ENCODE measurements at regions not wholly inside any gene's neighbourhood (a gene's known extent, or its start where the extent isn't known, plus 50 kb on each side); places are given as distances from the start of the nearest gene placed in this dataset.
A peak's percentile ranks its signal among the peaks of the same experiment; 100 is the strongest.

DNA sequence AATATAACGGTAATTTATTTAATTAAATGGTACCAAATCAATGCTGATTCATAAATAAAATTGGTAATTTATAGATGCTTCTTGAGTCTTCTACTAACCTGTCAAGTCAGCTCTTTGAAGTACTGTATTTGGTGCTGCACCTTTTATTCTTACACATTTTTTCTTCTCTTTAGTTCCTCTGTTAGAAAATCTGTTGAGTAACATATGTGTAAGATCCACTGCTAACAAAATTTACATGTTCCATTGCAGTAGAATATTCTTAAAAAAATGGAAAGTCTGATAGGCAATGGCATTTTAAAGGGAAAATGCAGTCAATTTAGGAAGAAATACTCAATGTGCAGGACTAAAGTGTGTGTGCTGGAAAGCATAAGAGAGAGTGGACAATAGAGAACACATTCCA, 936.6 kb downstream of the ZPLD1 start:
- no peak for DNase-seq

DNA sequence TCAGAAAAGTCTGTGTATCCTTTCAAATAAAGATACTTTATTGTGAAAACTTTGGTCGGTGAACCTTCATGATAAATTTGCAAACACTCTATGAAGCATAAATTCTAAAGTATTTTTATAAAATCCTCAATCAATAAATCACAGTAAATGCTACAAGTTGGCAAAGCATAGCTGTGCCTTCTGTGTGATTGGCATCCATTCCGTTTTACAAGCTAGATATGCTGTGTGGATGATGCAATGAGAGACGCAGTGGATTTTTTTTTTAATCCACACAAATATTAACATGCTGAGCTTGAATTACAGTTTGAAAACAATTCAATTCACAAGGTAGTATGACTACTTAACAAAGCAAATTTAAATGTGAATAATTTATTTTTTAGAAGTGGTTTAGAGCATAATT, 937.2 kb downstream of the ZPLD1 start:
- no peak for DNase-seq

DNA sequence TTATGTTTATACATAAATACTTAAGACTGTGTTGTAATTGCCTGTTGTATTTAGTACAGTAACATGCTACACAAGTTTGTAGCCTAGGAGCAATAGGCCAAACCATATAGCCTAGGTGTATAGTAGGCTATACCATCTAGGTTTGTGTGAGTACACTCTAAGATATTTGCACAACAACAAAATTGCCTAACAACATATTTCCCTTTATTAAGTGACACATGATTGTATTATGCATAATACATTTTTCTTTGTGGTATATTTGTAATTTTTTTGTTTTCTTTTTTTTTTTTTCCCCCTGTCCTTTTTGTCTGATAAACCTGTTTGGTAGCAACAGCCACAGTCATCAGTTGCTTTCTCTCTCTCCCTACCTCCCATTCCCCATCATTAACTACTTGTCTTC, 945.6 kb downstream of the ZPLD1 start:
- DNase-seq = no peak

DNA sequence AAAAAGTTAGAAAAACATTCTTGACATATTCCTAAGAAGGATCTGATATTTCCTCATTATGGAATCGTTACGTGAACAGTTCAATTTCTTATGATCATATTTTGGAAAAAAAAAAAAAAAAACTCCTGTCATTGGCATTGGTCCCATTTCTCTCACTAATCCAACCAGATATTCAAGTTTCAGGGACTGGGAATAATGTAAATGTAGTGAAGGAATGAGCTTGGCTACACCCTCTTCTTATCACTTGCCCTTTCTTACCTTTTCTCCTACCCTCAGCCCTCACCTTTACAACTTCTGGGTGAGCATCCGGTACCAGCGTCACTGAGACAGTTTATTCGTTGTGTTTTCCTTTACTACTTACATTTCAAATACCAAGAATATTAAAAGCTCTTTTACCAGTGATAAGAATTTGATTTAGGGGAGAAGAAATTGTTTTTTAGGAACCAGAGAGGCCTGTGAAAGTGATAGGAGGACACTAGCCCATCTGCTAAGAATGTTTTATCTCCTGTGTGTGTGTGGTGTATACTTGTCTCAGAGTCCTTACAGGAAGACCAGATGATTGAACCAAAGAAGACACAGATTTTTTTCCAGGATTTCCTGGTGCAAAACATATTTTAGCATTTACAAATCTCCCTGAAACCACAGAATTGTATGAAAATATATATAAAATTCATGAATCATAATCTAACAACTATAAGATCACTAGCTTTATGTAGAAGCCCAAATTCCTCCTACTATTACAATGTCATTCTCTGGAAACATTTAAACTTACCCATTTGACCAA, 946.7 kb downstream of the ZPLD1 start:
- no peak for DNase-seq

DNA sequence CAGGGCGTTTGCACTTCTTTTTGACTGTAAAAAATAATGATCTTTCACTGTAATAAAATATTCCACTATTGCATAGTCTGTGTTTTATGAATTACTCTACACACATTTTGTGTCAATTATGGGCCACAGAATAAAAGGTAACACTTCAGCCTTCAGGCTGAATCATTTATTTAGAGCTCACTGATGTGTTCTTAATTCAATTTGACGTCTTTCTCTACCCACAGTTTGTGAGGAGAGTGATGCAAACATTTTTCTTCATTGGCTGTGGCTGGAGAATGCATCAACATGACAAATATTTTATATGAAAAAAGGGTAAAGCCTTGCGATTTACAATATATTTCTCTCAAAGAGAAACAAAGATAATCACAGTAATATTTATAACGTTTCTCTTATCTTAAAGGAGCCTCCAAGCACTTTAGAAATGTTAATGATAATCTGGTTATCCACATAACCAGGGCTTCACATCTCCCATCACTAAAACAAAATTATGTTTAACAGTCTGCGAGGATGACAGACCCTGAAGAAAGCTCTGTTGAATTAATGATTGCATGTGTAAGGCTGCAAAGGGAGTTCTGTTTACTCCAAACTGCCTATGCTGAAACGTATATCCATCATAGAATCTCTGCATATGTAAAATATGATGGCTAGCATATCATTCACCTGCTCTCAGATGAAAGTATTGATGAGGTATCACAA, 951.3 kb downstream of the ZPLD1 start:
- no peak for DNase-seq

DNA sequence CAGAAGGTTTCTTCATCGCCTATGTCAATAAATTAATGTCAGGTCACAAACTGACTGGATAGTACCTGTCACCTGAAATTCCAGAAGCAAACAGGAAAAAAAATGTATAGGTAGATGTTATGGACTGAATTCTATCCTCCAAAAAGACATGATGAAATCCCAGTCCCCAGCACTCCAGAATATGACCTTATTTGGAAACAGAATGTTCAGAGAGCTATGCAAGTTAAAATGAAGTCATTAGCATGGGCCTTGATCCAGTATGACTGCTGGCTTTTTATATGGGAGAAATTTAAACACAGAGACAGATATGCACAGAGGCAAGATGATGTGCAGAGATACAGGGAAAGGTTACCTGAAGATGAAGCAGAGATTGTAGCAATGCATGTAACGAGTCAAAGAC, 953.4 kb downstream of the ZPLD1 start:
- DNase-seq = no peak

DNA sequence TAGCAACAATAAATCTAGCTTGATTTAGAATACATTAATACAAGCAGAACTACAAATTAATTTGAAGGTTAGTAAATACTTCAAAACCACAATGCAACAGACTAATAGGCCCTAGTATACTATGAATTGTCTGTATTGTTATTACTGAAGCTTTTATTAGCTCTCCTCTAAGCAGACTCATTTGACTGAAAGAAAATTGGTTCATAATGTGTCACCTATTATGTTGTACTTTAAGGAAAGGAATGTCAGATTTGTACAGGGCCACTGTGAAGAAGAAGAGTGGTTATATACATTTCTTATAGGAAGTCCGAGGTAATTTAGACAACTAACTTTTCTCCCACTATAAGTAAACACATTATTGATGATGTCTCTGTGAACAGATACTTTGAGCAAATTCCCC, 954.5 kb downstream of the ZPLD1 start:
- DNase-seq = no peak

DNA sequence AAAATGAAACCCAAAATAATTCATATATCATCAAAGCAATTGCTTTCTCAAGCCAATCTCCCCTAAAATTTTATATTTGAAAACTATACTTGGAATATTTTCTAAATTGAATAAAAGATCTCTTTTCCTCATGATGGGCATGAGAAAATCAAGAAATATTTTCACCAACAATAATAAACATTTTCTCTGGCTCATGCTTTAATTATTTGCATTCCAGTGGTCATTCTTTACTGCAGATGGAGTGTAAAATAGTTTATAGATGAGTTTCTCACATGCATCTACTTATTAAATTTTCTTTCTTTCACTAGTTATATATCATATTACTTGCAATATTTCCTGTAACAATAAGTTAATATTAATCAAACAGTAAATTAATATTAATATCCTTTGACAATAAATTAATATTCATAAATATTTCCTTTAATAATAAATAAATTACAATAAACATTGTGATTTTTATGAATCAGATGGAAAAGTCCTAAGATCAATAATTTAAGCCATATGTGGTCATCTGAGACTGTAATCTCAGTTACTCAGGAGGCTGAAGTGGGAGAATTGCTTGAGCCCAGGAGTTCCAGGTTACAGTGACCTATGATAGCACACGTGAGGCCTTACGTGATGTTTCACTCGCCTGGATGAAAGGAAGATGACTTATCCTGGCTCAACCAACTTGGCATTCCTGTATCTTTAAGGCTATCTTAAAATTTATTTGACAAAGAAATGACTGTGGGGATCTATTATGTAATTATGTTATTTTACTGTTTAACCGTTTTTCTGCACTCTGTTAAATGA, 958.8 kb downstream of the ZPLD1 start:
- no peak for DNase-seq

DNA sequence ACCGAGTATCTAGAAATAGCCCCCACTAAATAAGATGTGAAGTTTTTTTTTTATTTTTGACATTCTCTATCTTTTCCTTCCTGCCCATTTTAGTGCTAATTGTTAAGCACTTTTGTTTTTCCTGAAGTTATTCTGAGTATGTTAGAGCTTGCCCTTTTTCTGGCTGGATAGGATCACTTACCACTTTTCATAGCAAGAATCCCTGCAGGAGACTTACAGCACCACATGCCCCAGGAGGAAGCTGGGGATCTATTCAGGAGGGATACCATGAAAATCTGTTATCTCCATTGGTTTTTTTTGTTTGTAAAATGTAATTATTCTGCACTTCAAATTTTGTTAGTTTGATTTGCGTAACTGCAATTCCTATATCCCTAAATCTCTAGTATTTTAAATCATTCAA, 968.4 kb downstream of the ZPLD1 start:
- DNase-seq = no peak

DNA sequence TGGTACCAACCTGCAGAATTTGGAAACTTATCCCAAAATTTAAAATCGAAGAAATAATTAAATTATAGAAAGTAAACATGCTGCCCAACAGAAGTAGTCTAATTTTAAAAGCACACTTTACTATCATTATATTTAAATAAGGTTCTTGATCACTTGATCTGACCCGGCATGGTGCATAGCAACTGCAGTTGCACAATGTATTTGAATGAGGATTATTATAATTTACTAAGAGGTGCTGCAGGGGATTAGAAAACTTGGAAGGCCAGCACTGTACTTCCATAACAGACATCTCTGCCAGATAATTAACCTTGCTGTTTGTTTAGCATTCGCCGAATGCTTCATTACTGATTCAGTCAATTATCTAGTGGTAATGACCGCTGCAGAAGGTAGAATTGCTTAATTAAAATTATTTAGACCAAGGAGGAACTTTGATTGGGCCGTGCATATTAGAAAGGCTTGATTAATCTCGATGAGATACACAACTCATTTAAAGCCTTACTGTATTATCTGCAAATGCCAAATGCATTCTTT, 971.6 kb downstream of the ZPLD1 start:
- DNase-seq = no peak

DNA sequence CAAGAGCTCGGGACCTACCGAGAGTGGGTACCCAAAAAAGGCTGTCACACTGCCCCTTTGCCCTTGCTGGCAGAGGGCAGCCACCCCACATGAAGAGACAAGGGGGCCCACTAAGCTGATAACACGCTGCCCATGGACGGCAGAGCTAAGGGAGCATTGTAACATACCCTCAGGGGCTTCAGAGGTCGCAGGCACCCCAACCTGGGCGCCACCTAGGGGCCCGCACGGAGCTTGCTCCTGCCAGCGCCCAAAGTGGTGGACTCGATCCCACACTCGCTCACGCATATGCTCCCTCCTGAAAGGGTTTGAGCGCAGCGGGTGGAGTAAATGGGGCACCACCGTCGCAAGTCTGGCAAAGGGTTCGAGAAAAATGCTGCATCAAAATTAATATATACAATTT, 975.4 kb downstream of the ZPLD1 start:
- DNase-seq = no peak

DNA sequence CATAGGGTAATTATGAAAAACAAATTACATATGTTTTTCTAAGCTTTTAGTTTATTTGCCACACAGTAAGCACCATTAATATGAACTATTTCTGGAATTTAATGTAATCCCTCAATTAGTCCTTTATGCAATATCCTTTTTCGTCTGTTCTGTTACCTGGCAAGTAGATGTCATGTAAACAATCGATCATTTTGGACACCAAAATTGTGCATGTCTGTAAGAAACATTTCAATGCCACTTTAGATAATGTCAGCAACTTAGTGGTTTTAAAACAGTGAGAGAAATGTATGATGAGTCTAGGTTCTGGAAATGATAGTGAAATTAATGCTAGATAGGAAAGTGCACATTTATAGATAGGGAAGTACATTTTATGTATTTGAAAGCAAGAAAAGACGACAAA, 986.6 kb downstream of the ZPLD1 start:
- no peak for DNase-seq

DNA sequence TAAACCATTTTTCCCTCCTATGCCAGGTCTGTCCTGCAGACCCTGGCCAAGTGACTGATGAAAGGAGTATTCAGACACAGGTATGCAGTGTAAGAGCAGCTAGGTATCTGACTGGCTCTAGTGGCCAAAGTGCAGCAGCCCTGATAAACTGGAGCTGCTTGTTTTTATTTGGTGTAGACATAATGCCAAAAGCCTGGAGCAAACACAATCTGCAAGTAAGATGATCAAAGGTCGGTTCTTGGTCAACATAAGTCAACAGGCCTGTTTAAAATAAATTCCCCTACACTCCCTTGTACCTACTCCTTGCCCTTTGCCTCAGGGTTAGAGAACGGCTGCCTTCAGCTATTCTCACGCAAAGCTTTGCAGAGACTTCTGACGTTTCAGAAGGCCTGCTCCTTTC, 1003.1 kb downstream of the ZPLD1 start:
- DNase-seq = no peak

DNA sequence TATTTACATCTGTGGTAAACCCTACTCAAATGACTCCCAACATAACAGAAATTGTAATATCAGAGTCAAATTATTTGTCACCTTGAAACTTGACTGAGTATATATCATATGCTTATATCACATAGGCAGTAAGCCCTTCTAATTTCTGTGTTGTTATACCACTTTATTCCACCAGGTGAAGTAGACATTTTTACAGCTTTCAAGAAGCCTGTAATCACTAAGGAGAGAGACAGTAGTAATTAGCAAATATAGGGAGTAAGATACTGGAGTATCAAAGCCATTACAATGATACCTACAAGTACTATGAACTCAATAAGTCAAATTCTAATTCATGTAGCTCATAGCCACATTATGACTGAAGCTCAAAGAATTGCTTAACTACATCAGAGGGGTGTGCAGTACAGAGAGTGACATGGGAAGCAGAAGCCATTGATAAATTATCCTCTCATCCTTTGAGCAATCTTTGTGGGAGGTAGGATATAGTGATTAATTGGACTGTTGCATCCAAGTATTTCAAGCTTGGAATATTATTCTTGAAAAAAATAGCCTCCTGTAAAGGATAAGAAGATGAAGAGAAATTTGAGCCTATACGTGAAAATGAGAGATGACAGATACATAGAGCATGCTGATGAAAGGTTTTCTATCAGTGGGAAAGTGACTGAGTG, 1005.9 kb downstream of the ZPLD1 start:
- DNase-seq = no peak

DNA sequence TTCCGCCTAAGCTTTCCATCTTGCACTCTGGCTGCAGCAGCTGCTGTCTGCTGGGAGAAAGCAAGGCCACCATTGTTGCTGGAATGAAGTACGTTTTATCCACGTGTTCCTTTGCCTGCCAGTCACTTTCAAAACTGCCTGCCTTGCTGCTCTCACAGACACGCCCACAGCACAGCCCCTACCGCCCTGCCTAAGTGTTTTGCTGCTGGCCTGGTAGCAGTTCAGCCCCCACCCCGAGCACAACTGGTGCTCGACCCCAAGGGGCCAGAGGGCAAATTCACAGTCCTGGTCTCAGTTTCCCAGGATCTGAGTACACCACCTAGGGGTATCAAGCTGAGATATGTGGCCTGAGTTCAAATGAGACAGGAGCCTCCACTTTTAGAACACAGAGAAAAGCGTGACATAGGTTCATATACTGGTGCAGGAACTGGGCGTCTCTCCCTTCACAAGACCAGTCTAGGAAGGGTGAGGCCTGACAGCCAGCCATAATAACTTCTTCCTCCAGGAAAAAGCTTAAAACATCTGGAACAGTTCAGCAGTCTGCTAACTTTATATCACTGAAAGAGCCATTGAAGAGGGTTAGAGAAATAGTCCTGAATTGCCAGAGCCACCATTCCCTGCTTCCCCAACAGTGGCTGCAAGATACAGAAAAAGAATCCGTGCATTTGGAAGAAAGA, 1012.3 kb downstream of the ZPLD1 start:
- peak; percentile 23 for DNase-seq

DNA sequence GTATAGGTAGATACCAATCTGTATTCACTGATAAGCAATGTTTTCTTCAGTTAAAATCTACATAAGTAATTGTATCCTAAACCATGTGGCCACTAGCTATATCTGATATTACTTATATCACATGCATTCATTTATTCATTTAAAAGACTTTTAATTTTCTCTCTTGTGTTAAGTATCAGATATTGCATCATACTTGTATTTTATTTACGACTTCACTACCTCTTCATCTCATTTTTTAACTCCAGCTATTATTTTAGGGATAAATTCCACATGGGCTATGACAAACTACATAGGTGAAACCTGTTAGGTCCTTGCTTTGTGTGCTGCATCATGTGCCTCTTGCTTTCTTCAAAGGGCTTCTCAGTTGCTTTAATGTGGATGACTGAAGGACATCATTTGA, 1018.3 kb downstream of the ZPLD1 start:
- no peak for DNase-seq

DNA sequence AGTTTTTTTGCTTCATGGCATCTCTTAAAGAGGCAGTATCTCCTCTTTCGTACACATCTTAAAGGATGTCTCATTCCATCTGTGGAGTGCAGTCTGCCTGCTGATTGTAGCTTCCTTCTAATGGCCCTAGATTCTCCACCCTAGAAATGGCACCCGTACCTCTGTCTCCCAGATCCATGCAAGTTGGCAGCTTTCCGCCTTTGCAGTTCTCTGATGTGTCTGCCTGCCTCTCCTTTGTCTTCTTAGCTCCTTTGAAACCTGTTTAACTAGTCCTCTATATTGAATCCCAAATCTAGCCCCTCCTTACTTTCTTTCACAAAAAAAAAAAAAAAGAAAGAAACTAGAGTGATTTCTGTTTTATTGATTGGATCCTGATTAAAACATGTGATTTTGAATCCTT, 1025.0 kb downstream of the ZPLD1 start:
- no peak for DNase-seq

DNA sequence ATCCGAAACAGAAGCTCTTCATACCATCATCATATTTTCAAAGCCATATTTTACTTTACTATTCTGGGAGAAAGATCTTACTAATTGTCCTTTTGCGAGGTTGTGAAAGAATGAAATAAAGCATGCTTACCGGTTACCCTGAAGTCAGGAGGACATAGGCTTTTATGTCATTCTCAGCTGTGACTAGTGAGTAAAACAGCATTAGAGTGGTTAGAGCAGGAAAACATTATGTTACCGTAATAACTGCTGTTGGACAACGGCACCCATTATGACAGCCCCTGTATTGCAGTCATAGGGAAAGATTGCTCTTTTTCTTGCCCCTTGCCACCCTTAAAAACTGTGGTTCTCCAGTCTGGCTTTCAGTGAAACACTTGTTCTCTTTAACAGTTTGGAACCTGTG, 1035.7 kb downstream of the ZPLD1 start:
- no peak for DNase-seq

DNA sequence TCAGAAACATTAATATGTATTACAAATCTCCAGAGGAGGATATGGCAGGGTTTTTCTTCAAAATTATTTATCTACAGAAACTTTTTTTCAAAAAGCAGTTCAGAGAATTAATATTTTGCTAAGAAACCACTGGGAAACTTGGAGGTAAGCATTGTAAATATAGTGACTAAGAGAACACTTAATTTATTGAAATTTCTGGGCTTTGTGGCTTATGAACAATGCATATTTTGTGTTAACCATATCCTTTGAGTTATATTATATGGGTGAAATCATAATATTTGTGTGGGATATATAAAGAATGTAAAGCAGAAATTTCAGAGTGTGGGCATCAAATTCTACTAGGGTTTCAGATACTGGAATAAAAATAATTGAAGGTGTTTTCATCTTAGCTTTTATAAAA, 1059.2 kb downstream of the ZPLD1 start:
- no peak for DNase-seq

DNA sequence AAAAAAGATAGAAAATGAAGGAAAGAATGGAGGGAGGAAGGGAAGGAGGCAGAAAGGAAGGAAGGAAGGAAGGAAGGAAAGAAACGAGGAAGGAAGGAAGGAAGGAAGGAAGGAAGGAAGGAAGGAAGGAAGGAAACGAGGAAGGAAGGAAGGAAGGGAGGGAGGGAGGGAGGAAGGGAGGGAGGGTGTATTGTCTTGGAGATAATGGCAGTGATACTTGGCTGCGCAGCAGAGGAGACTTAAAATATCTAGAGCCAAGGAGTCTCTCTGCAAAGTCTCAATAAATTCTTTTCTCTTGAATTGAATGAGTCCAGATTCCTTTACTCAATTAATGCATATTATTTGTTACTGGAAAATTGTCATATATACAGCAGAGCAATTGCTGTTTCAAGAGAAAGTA, 1059.7 kb downstream of the ZPLD1 start:
- no peak for DNase-seq

DNA sequence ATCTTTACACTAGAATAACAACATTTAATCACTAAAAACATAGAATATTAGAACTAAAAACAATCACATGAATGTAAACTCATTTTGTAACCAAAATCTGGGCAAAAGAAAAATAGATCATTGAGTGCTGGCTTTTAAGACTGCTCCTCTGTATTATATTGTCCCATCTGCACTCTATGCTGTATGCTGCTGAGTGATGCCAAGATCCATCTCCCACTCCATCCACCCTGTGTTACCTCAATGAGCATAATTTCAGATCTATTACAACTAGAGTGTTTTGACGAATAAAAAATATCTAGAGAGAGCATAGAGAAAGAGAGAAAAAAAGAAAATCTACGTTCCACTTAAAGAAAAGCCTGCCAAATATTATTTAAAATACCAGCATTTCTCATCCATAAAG, 1060.4 kb downstream of the ZPLD1 start:
- no peak for DNase-seq

Data from skin of body (tissue), 1 donor.